HEK293 (cell line): ENCODE measurements at regions not wholly inside any gene's neighbourhood (a gene's known extent, or its start where the extent isn't known, plus 50 kb on each side); places are given as distances from the start of the nearest gene placed in this dataset.

Source experiments
- CTCF ChIA-PET: fragments of 350-600 bp; formaldehyde crosslinking; extraction: SDS; loops from one replicate; lab custom pipeline; 2021; ENCODE audit warnings: antibody characterized with exemption; lab: Yijun Ruan, JAX
- POLR2A ChIA-PET: fragments of 300-600 bp; formaldehyde crosslinking; extraction: SDS; loops from one replicate; lab custom pipeline; 2020; ENCODE audit warnings: antibody characterized with exemption, inconsistent platforms; lab: Yijun Ruan, JAX
- H3K27ac ChIP-seq: fragments of 200-500 bp; sonication (Bioruptor generic); 2 replicates; pipeline ENCODE4 v1.5.1; 2014; ENCODE audit warnings: low read depth, low read length, control low read depth, inconsistent platforms; ENCODE audit errors: extremely low read depth
- H3K36me3 ChIP-seq, 2 experiments: fragments of 200-500 bp in 1 of 2; sonication (Bioruptor generic) in 1 of 2; 1 replicate in 1 of 2; 2 replicates in 1 of 2; pipeline ENCODE4 v1.5.1; 2014 to 2017; ENCODE audit warnings: inconsistent platforms in 2 of 2, low read length in 2 of 2; ENCODE audit not compliant: control insufficient read depth in 2 of 2, insufficient read depth in 1 of 2
- H3K4me1 ChIP-seq: fragments of 200-500 bp; sonication (Bioruptor generic); 2 replicates; pipeline ENCODE4 v1.5.1; 2014; ENCODE audit warnings: mild to moderate bottlenecking, low read length, inconsistent platforms; ENCODE audit not compliant: control insufficient read depth, insufficient read depth
- H3K4me3 ChIP-seq: 2 replicates; pipeline ENCODE4 v1.5.1; 2011; ENCODE audit warnings: low read depth, mild to moderate bottlenecking, control low read depth, low read length, moderate library complexity
- H3K9me3 ChIP-seq: fragments of 200-500 bp; sonication (Bioruptor generic); 2 replicates; pipeline ENCODE4 v1.5.1; 2014; ENCODE audit warnings: low read depth, low read length, inconsistent platforms; ENCODE audit not compliant: control insufficient read depth, insufficient read depth
- ELK4 ChIP-seq: IDR thresholded peaks from 2 replicates; pipeline ENCODE4 v1.6.1; 2011; ENCODE audit warnings: mild to moderate bottlenecking, low read depth, low read length, borderline replicate concordance
- GLIS2 ChIP-seq: fragments of 450-650 bp; formaldehyde crosslinking; IDR thresholded peaks from 2 replicates; pipeline ENCODE4 v1.5.1; 2016; ENCODE audit warnings: missing biosample characterization, missing genetic modification characterization
- KLF1 ChIP-seq: fragments of 450-650 bp; formaldehyde crosslinking; IDR thresholded peaks from 2 replicates; pipeline ENCODE4 v1.5.1; 2016; ENCODE audit warnings: missing biosample characterization, missing genetic modification characterization
- KLF9 ChIP-seq: fragments of 450-650 bp; formaldehyde crosslinking; IDR thresholded peaks from 2 replicates; pipeline ENCODE4 v1.5.1; 2016; ENCODE audit warnings: missing biosample characterization, missing genetic modification characterization, low read depth
- MEIS1 ChIP-seq: sonication (generic); formaldehyde crosslinking; IDR thresholded peaks from 2 replicates; pipeline ENCODE4 v1.8.1; 2022; ENCODE audit warnings: missing genetic modification reagents, mild to moderate bottlenecking, borderline replicate concordance
- MYNN ChIP-seq: fragments of 450-650 bp; formaldehyde crosslinking; IDR thresholded peaks from 2 replicates; pipeline ENCODE4 v1.5.1; 2016; ENCODE audit warnings: missing biosample characterization, missing genetic modification characterization, borderline replicate concordance
- PRDM4 ChIP-seq: fragments of 450-650 bp; formaldehyde crosslinking; IDR thresholded peaks from 2 replicates; pipeline ENCODE4 v1.5.1; 2017; ENCODE audit warnings: missing biosample characterization, missing genetic modification characterization
- PRDM6 ChIP-seq: fragments of 450-650 bp; formaldehyde crosslinking; IDR thresholded peaks from 2 replicates; pipeline ENCODE4 v1.5.1; 2017; ENCODE audit warnings: missing biosample characterization, missing genetic modification characterization
- ZBTB1 ChIP-seq: fragments of 450-650 bp; formaldehyde crosslinking; IDR thresholded peaks from 2 replicates; pipeline ENCODE4 v1.5.1; 2016; ENCODE audit warnings: missing biosample characterization, missing genetic modification characterization
- ZFP41 ChIP-seq: fragments of 450-650 bp; formaldehyde crosslinking; IDR thresholded peaks from 2 replicates; pipeline ENCODE4 v1.5.1; 2016; ENCODE audit warnings: missing biosample characterization, missing genetic modification characterization, borderline replicate concordance
- ZNF138 ChIP-seq: fragments of 450-650 bp; formaldehyde crosslinking; IDR thresholded peaks from 2 replicates; pipeline ENCODE4 v1.5.1; 2016; ENCODE audit warnings: missing biosample characterization, missing genetic modification characterization, borderline replicate concordance
- ZNF175 ChIP-seq: fragments of 450-650 bp; formaldehyde crosslinking; IDR thresholded peaks from 2 replicates; pipeline ENCODE4 v1.5.1; 2016; ENCODE audit warnings: missing biosample characterization, missing genetic modification characterization
- ZNF19 ChIP-seq: fragments of 450-650 bp; formaldehyde crosslinking; IDR thresholded peaks from 2 replicates; pipeline ENCODE4; 2016; ENCODE audit warnings: missing biosample characterization, missing genetic modification characterization, low read depth
- ZNF23 ChIP-seq: fragments of 450-650 bp; formaldehyde crosslinking; IDR thresholded peaks from 2 replicates; pipeline ENCODE4 v1.5.1; 2016; ENCODE audit warnings: missing biosample characterization, missing genetic modification characterization, borderline replicate concordance
- ZNF311 ChIP-seq: fragments of 450-650 bp; formaldehyde crosslinking; IDR thresholded peaks from 2 replicates; pipeline ENCODE4 v1.5.1; 2017; ENCODE audit warnings: missing biosample characterization, missing genetic modification characterization, borderline replicate concordance
- ZNF324 ChIP-seq: fragments of 450-650 bp; formaldehyde crosslinking; IDR thresholded peaks from 2 replicates; pipeline ENCODE4 v1.5.1; 2016; ENCODE audit warnings: missing biosample characterization, missing genetic modification characterization
- ZNF350 ChIP-seq: fragments of 450-650 bp; formaldehyde crosslinking; IDR thresholded peaks from 2 replicates; pipeline ENCODE4 v1.5.0; 2017; ENCODE audit warnings: missing biosample characterization, mild to moderate bottlenecking, missing genetic modification characterization
- ZNF391 ChIP-seq: fragments of 450-650 bp; formaldehyde crosslinking; IDR thresholded peaks from 2 replicates; pipeline ENCODE4 v1.5.1; 2016; ENCODE audit warnings: low read depth, missing biosample characterization, missing genetic modification characterization, borderline replicate concordance
- ZNF426 ChIP-seq: fragments of 450-650 bp; formaldehyde crosslinking; IDR thresholded peaks from 2 replicates; pipeline ENCODE4 v1.5.1; 2017; ENCODE audit warnings: missing biosample characterization, missing genetic modification characterization, mild to moderate bottlenecking, inconsistent platforms, moderate library complexity
- ZNF513 ChIP-seq: fragments of 450-650 bp; IDR thresholded peaks from 2 replicates; pipeline ENCODE4 v1.5.1; 2018; ENCODE audit warnings: missing biosample characterization, missing genetic modification characterization
- ZNF514 ChIP-seq: fragments of 450-650 bp; formaldehyde crosslinking; IDR thresholded peaks from 2 replicates; pipeline ENCODE4 v1.5.1; 2016; ENCODE audit warnings: missing biosample characterization, missing genetic modification characterization
- ZNF548 ChIP-seq: fragments of 450-650 bp; formaldehyde crosslinking; IDR thresholded peaks from 2 replicates; pipeline ENCODE4 v1.5.1; 2016; ENCODE audit warnings: missing biosample characterization, missing genetic modification characterization
- ZNF585B ChIP-seq: fragments of 450-650 bp; formaldehyde crosslinking; IDR thresholded peaks from 2 replicates; pipeline ENCODE4 v1.5.1; 2016; ENCODE audit warnings: missing biosample characterization, missing genetic modification characterization
- ZNF610 ChIP-seq: fragments of 450-650 bp; formaldehyde crosslinking; IDR thresholded peaks from 2 replicates; pipeline ENCODE4 v1.5.1; 2016; ENCODE audit warnings: missing biosample characterization, missing genetic modification characterization, borderline replicate concordance
- ZNF623 ChIP-seq: fragments of 450-650 bp; formaldehyde crosslinking; IDR thresholded peaks from 2 replicates; pipeline ENCODE4 v1.5.1; 2016; ENCODE audit warnings: missing biosample characterization, missing genetic modification characterization
- ZNF629 ChIP-seq: fragments of 450-650 bp; formaldehyde crosslinking; IDR thresholded peaks from 2 replicates; pipeline ENCODE4 v1.5.1; 2017; ENCODE audit warnings: missing biosample characterization, missing genetic modification characterization
- ZNF658 ChIP-seq: fragments of 450-650 bp; formaldehyde crosslinking; IDR thresholded peaks from 2 replicates; pipeline ENCODE4; 2016; ENCODE audit warnings: missing biosample characterization, missing genetic modification characterization
- ZNF692 ChIP-seq: fragments of 450-650 bp; formaldehyde crosslinking; IDR thresholded peaks from 2 replicates; pipeline ENCODE4 v1.5.1; 2016; ENCODE audit warnings: missing biosample characterization, missing genetic modification characterization

GRCh38 chr10:30538086-30538485, 91.5 kb downstream of the LYZL2 start:
- ChIA-PET CTCF (interaction anchor here (1.0 to 2.7 kb wide), 4 partner anchors 53 to 540 kb away, joined by 3 to 22 read pairs (median 6); no protein-coding TSS in a partner anchor), POLR2A (no interaction called here)
- H3K27ac ChIP-seq, result no peak overlapping the region
- TF ChIP-seq PRDM4 (tag by site-specific recombination) (no peak), ZNF311 (tag by site-specific recombination) (no peak), ZNF513 (tag by site-specific recombination) (no peak), ZNF585B (tag by site-specific recombination) (no peak), ZNF426 (tag by site-specific recombination) (no peak), ZNF658 (tag by site-specific recombination) (no peak), ELK4 (no peak), ZNF138 (tag by site-specific recombination) (no peak), MEIS1 (CRISPR knock-in tag) (no peak), MYNN (no peak), ZNF175 (tag by site-specific recombination) (no peak), ZNF514 (tag by site-specific recombination) (no peak)
- TF ChIP-seq, all 188 proteins: peak for 0
- Histone ChIP-seq H3K36me3 (no peaks in the 10 kb centered on the region), H3K4me3 (no peak overlapping the region), H3K4me1 (no peaks in the 10 kb centered on the region), H3K9me3 (no peaks in the 10 kb centered on the region)

GRCh38 chr10:30537586-30537985, 92.0 kb downstream of the LYZL2 start:
- Histone ChIP-seq H3K4me1 (no peaks in the 10 kb centered on the region), H3K27ac (no peak overlapping the region), H3K9me3 (no peaks in the 10 kb centered on the region), H3K4me3 (no peak overlapping the region), H3K36me3 (no peaks in the 10 kb centered on the region)
- POLR2A ChIA-PET, result no interaction called here
- CTCF ChIA-PET, result interaction anchor here (0.6 to 2.7 kb wide), 5 partner anchors 36 to 146 kb away, joined by 3 to 22 read pairs (median 5); no protein-coding TSS in a partner anchor
- TF ChIP-seq GLIS2 (tag by site-specific recombination), result no peak
- no peak for TF ChIP-seq ZFP41 (tag by site-specific recombination)
- no peak for TF ChIP-seq PRDM6 (tag by site-specific recombination)
- no peak for TF ChIP-seq ZBTB1 (tag by site-specific recombination)
- no peak for TF ChIP-seq ZNF629 (tag by site-specific recombination)
- no peak for TF ChIP-seq ZNF23 (tag by site-specific recombination)
- no peak for TF ChIP-seq ZNF610 (tag by site-specific recombination)
- no peak for TF ChIP-seq KLF1
- TF ChIP-seq ZNF692 (tag by site-specific recombination), result no peak
- no peak for TF ChIP-seq ZNF623 (tag by site-specific recombination)
- no peak for TF ChIP-seq ZNF324 (tag by site-specific recombination)
- TF ChIP-seq KLF9 (tag by site-specific recombination), result no peak
- no peak for TF ChIP-seq ZNF548 (tag by site-specific recombination)
- no peak for TF ChIP-seq ZNF350 (tag by site-specific recombination)
- no peak for TF ChIP-seq ZNF391
- no peak for TF ChIP-seq ZNF19
